ENCODE measurements at regions not wholly inside any gene's neighbourhood (a gene's known extent, or its start where the extent isn't known, plus 50 kb on each side); places are given as distances from the start of the nearest gene placed in this dataset.

- no peaks in the 10 kb centered on the region for H3K36me3 ChIP-seq (ENCODE audit: insufficient read depth, low read length)
- peaks cover 3% of the 10 kb centered on the region for H3K27me3 ChIP-seq (ENCODE audit: insufficient read depth, low read depth, low read length)
- no peak overlapping the region for H3K9ac ChIP-seq (ENCODE audit: low read length)
- H4K20me1 ChIP-seq (ENCODE audit: insufficient read depth) = no peaks in the 10 kb centered on the region
- H3K4me2 ChIP-seq (ENCODE audit: low read length) = no peak overlapping the region
- H3K9me3 ChIP-seq (ENCODE audit: low read length) = no peaks in the 10 kb centered on the region
- no peaks in the 10 kb centered on the region for H3K9me2 ChIP-seq (ENCODE audit: insufficient read depth, low read length)
- no peak overlapping the region for H3K27ac ChIP-seq (ENCODE audit: low read length)
- TF ChIP-seq SMC3 (conservative IDR thresholded peaks at IDR 0.05; ENCODE audit: poor library complexity) (no peak), TAF1 (IDR thresholded peaks at IDR 0.05; ENCODE audit: low read depth) (no peak), REST (IDR thresholded peaks at IDR 0.05; ENCODE audit: borderline replicate concordance) (no peak), EP300 (conservative IDR thresholded peaks at IDR 0.05; ENCODE audit: poor library complexity, severe bottlenecking) (no peak), EZH2 (IDR thresholded peaks at IDR 0.05; ENCODE audit: borderline replicate concordance, insufficient read depth, low read length, poor library complexity, severe bottlenecking) (no peak), MXI1 (conservative IDR thresholded peaks at IDR 0.05; ENCODE audit: poor library complexity, severe bottlenecking) (no peak), POLR2AphosphoS5 (IDR thresholded peaks at IDR 0.05) (no peak), RAD21 (conservative IDR thresholded peaks at IDR 0.05) (no peak)
- TF ChIP-seq, protein P1, sequence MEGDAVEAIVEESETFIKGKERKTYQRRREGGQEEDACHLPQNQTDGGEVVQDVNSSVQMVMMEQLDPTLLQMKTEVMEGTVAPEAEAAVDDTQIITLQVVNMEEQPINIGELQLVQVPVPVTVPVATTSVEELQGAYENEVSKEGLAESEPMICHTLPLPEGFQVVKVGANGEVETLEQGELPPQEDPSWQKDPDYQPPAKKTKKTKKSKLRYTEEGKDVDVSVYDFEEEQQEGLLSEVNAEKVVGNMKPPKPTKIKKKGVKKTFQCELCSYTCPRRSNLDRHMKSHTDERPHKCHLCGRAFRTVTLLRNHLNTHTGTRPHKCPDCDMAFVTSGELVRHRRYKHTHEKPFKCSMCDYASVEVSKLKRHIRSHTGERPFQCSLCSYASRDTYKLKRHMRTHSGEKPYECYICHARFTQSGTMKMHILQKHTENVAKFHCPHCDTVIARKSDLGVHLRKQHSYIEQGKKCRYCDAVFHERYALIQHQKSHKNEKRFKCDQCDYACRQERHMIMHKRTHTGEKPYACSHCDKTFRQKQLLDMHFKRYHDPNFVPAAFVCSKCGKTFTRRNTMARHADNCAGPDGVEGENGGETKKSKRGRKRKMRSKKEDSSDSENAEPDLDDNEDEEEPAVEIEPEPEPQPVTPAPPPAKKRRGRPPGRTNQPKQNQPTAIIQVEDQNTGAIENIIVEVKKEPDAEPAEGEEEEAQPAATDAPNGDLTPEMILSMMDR (IDR thresholded peaks at IDR 0.05; ENCODE audit: poor library complexity, severe bottlenecking) = no peak
- no peaks in the 10 kb centered on the region for H3F3A ChIP-seq (ENCODE audit: insufficient read depth, low read length, poor library complexity, severe bottlenecking)
- H3K79me2 ChIP-seq (replicated peaks; ENCODE audit: insufficient read depth, low read length) = no peaks in the 10 kb centered on the region
- no peak overlapping the region for H2AFZ ChIP-seq (ENCODE audit: low read depth, low read length)
- no peak overlapping the region for H3K4me3 ChIP-seq (ENCODE audit: low read length)
These were observed 136.5 kb downstream of the TPRA1 start for GRCh38 chr3:127454051-127454450.

- TF ChIP-seq EP300 (conservative IDR thresholded peaks at IDR 0.05; ENCODE audit: poor library complexity, severe bottlenecking) (no peak), SMC3 (conservative IDR thresholded peaks at IDR 0.05; ENCODE audit: poor library complexity) (no peak), POLR2AphosphoS5 (IDR thresholded peaks at IDR 0.05) (no peak), REST (IDR thresholded peaks at IDR 0.05; ENCODE audit: borderline replicate concordance) (no peak)
- TF ChIP-seq, protein P1 (IDR thresholded peaks at IDR 0.05; ENCODE audit: poor library complexity, severe bottlenecking) = no peak
- Histone ChIP-seq H3K9me3 (ENCODE audit: low read length) (no peaks in the 10 kb centered on the region), H3K36me3 (ENCODE audit: insufficient read depth, low read length) (no peaks in the 10 kb centered on the region), H3K4me3 (ENCODE audit: low read length) (no peak overlapping the region), H3K27ac (ENCODE audit: low read length) (no peak overlapping the region), H3F3A (ENCODE audit: insufficient read depth, low read length, poor library complexity, severe bottlenecking) (no peaks in the 10 kb centered on the region), H3K27me3 (ENCODE audit: insufficient read depth, low read depth, low read length) (peaks cover 3% of the 10 kb centered on the region), H3K4me2 (ENCODE audit: low read length) (no peak overlapping the region), H3K79me2 (replicated peaks; ENCODE audit: insufficient read depth, low read length) (no peaks in the 10 kb centered on the region), H2AFZ (ENCODE audit: low read depth, low read length) (no peak overlapping the region), H4K20me1 (ENCODE audit: insufficient read depth) (no peaks in the 10 kb centered on the region), H3K9me2 (ENCODE audit: insufficient read depth, low read length) (no peaks in the 10 kb centered on the region), H3K9ac (ENCODE audit: low read length) (no peak overlapping the region)
These were observed 138.2 kb downstream of the TPRA1 start for GRCh38 chr3:127452321-127452821.

Measured in neural cell (in vitro differentiated cells).